Central memory CD8-positive, alpha-beta T cell (primary cell): ENCODE measurements at regions not wholly inside any gene's neighbourhood (a gene's known extent, or its start where the extent isn't known, plus 50 kb on each side); places are given as distances from the start of the nearest gene placed in this dataset.

Source experiments
- ATAC-seq: fragments of 150-1000 bp; cut with Tn5 transposase; replicated peaks from 2 replicates; pipeline ENCODE4 v1.10.0; 2022; ENCODE audit warnings: mild to moderate bottlenecking, moderate FRiP score, moderate number of reproducible peaks; ENCODE audit not compliant: poor library complexity, severe bottlenecking; ENCODE audit errors: extremely low read depth
- DNase-seq, 2 donors: peaks; one replicate each; pipeline ENCODE4 v3.0.0; 2021; ENCODE audit warnings: low spot score in 2 of 2
- H3K27ac Mint-ChIP-seq: one replicate; pipeline ENCODE4 v1.8.0; 2022; ENCODE audit warnings: low read depth, mild to moderate bottlenecking, moderate library complexity, mixed read lengths
- H3K27me3 Mint-ChIP-seq: one replicate; pipeline ENCODE4 v1.8.0; 2022; ENCODE audit warnings: mixed read lengths
- H3K36me3 Mint-ChIP-seq: one replicate; pipeline ENCODE4 v1.8.0; 2022; ENCODE audit warnings: mild to moderate bottlenecking, moderate library complexity, mixed read lengths; ENCODE audit not compliant: insufficient read depth
- H3K4me1 Mint-ChIP-seq: one replicate; pipeline ENCODE4 v1.8.0; 2022; ENCODE audit warnings: mixed read lengths
- H3K4me3 Mint-ChIP-seq: one replicate; pipeline ENCODE4 v1.8.0; 2022; ENCODE audit warnings: mild to moderate bottlenecking, moderate library complexity, mixed read lengths
- H3K9me3 Mint-ChIP-seq: one replicate; pipeline ENCODE4 v1.8.0; 2022; ENCODE audit warnings: mixed read lengths

GRCh38 chr4:126427853-126428252 is 1113.1 kb downstream of the FAT4 start:
- peaks cover 15% of the 10 kb centered on the region for H3K9me3 Mint-ChIP-seq
- no peak overlapping the region for H3K4me3 Mint-ChIP-seq
- H3K4me1 Mint-ChIP-seq: no peaks in the 10 kb centered on the region
- no peaks in the 10 kb centered on the region for H3K36me3 Mint-ChIP-seq
- no peak for DNase-seq
- H3K27ac Mint-ChIP-seq: no peak overlapping the region
- no peak for ATAC-seq
- H3K27me3 Mint-ChIP-seq: no peaks in the 10 kb centered on the region

- Mint-ChIP-seq H3K9me3 (peaks cover 15% of the 10 kb centered on the region), H3K4me3 (no peak overlapping the region)
Measured at GRCh38 chr4:126431049-126431448, 1116.3 kb downstream of the FAT4 start.

GRCh38 chr4:126435491-126435890 is 1120.7 kb downstream of the FAT4 start:
- Mint-ChIP-seq H3K4me1 (no peaks in the 10 kb centered on the region), H3K27ac (no peak overlapping the region), H3K27me3 (no peaks in the 10 kb centered on the region), H3K9me3 (peaks cover 27% of the 10 kb centered on the region), H3K4me3 (no peak overlapping the region), H3K36me3 (no peaks in the 10 kb centered on the region)
- DNase-seq (no peak), ATAC-seq (no peak)

More at GRCh38 chr4:126431049-126431448, 1116.3 kb downstream of the FAT4 start:
- H3K36me3 Mint-ChIP-seq: no peaks in the 10 kb centered on the region
- DNase-seq (no peak), ATAC-seq (no peak)
- no peak overlapping the region for H3K27ac Mint-ChIP-seq
- H3K4me1 Mint-ChIP-seq: no peaks in the 10 kb centered on the region
- no peaks in the 10 kb centered on the region for H3K27me3 Mint-ChIP-seq

GRCh38 chr4:126440297-126440696 is 1125.5 kb downstream of the FAT4 start:
- no peaks in the 10 kb centered on the region for H3K4me1 Mint-ChIP-seq
- H3K9me3 Mint-ChIP-seq: peaks cover 30% of the 10 kb centered on the region
- no peak overlapping the region for H3K4me3 Mint-ChIP-seq
- no peak for DNase-seq
- H3K27ac Mint-ChIP-seq: no peak overlapping the region
- no peaks in the 10 kb centered on the region for H3K36me3 Mint-ChIP-seq
- no peaks in the 10 kb centered on the region for H3K27me3 Mint-ChIP-seq
- ATAC-seq: no peak

GRCh38 chr4:126441173-126442035 is 1126.6 kb downstream of the FAT4 start:
- ATAC-seq (no peak), DNase-seq (no peak)
- H3K4me3 Mint-ChIP-seq: no peak overlapping the region
- H3K4me1 Mint-ChIP-seq: no peaks in the 10 kb centered on the region
- no peak overlapping the region for H3K27ac Mint-ChIP-seq
- H3K9me3 Mint-ChIP-seq: peaks cover 30% of the 10 kb centered on the region
- no peaks in the 10 kb centered on the region for H3K36me3 Mint-ChIP-seq
- no peaks in the 10 kb centered on the region for H3K27me3 Mint-ChIP-seq

- no peak for DNase-seq
- no peak overlapping the region for H3K4me3 Mint-ChIP-seq
- peaks cover 10% of the 10 kb centered on the region for H3K9me3 Mint-ChIP-seq
- H3K27me3 Mint-ChIP-seq: no peaks in the 10 kb centered on the region
- no peak for ATAC-seq
- H3K4me1 Mint-ChIP-seq: no peaks in the 10 kb centered on the region
- H3K36me3 Mint-ChIP-seq: no peaks in the 10 kb centered on the region
- H3K27ac Mint-ChIP-seq: no peak overlapping the region
Measured at GRCh38 chr4:126445596-126445995, 1130.8 kb downstream of the FAT4 start.

- no peaks in the 10 kb centered on the region for H3K4me1 Mint-ChIP-seq
- H3K4me3 Mint-ChIP-seq: no peak overlapping the region
- no peak overlapping the region for H3K27ac Mint-ChIP-seq
- no peaks in the 10 kb centered on the region for H3K36me3 Mint-ChIP-seq
- no peaks in the 10 kb centered on the region for H3K27me3 Mint-ChIP-seq
- ATAC-seq (no peak), DNase-seq (no peak)
- H3K9me3 Mint-ChIP-seq: peaks cover 11% of the 10 kb centered on the region
Measured at GRCh38 chr4:126446917-126447316, 1132.2 kb downstream of the FAT4 start.

GRCh38 chr4:126448086-126448845 is 1133.5 kb downstream of the FAT4 start:
- no peak for DNase-seq
- H3K4me1 Mint-ChIP-seq: no peaks in the 10 kb centered on the region
- no peaks in the 10 kb centered on the region for H3K27me3 Mint-ChIP-seq
- ATAC-seq: no peak
- H3K27ac Mint-ChIP-seq: no peak overlapping the region
- no peak overlapping the region for H3K4me3 Mint-ChIP-seq
- no peaks in the 10 kb centered on the region for H3K36me3 Mint-ChIP-seq
- peaks cover 18% of the 10 kb centered on the region for H3K9me3 Mint-ChIP-seq

- DNase-seq (no peak), ATAC-seq (no peak)
- H3K27me3 Mint-ChIP-seq: no peaks in the 10 kb centered on the region
- H3K4me1 Mint-ChIP-seq: no peaks in the 10 kb centered on the region
- H3K4me3 Mint-ChIP-seq: no peak overlapping the region
- H3K9me3 Mint-ChIP-seq: peaks cover 9% of the 10 kb centered on the region
- no peak overlapping the region for H3K27ac Mint-ChIP-seq
- no peaks in the 10 kb centered on the region for H3K36me3 Mint-ChIP-seq
Measured at GRCh38 chr4:126451237-126451873, 1136.6 kb downstream of the FAT4 start.

GRCh38 chr4:126455865-126456264 is 1141.1 kb downstream of the FAT4 start:
- Mint-ChIP-seq H3K9me3 (peaks cover 15% of the 10 kb centered on the region), H3K4me3 (no peak overlapping the region), H3K27me3 (no peaks in the 10 kb centered on the region), H3K4me1 (no peaks in the 10 kb centered on the region), H3K36me3 (no peaks in the 10 kb centered on the region), H3K27ac (no peak overlapping the region)
- DNase-seq (no peak), ATAC-seq (no peak)

GRCh38 chr4:126458993-126459392 is 1144.2 kb downstream of the FAT4 start:
- ATAC-seq (no peak), DNase-seq (no peak)
- H3K36me3 Mint-ChIP-seq: no peaks in the 10 kb centered on the region
- H3K4me1 Mint-ChIP-seq: no peaks in the 10 kb centered on the region
- no peak overlapping the region for H3K4me3 Mint-ChIP-seq
- H3K9me3 Mint-ChIP-seq: peaks cover 6% of the 10 kb centered on the region
- no peaks in the 10 kb centered on the region for H3K27me3 Mint-ChIP-seq
- H3K27ac Mint-ChIP-seq: no peak overlapping the region

- Mint-ChIP-seq H3K4me3 (no peak overlapping the region), H3K27ac (no peak overlapping the region), H3K9me3 (peaks cover 23% of the 10 kb centered on the region), H3K27me3 (no peaks in the 10 kb centered on the region), H3K36me3 (no peaks in the 10 kb centered on the region), H3K4me1 (no peaks in the 10 kb centered on the region)
- ATAC-seq (no peak), DNase-seq (no peak)
Measured at GRCh38 chr4:126465341-126465740, 1150.6 kb downstream of the FAT4 start.
